Amygdala (tissue), 56 donors: ENCODE measurements at regions not wholly inside any gene's neighbourhood (a gene's known extent, or its start where the extent isn't known, plus 50 kb on each side); places are given as distances from the start of the nearest gene placed in this dataset.

Source experiments
- DNase-seq, 56 donors: peaks; one replicate each; lab custom pipeline; 2025; lab: John Stamatoyannopoulos, UW

DNA sequence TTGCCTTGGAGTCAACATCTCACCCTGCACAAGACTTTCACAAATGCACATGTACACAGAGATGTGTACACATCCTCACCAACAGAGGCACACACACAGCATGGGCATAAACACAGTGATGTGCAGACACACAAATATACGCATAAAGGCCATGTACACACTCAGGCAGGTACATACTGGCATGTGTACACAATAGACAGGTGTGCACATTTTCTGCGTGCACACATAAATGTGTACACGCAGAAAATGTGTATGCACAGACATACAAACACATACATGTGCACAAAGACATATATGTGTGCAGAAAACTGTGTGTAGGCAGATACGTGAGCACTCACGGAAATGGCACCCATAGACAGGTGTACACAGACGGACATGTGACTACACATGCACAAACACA, 85.3 kb upstream of the ZBTB40 start:
- DNase-seq, result no peak

DNA sequence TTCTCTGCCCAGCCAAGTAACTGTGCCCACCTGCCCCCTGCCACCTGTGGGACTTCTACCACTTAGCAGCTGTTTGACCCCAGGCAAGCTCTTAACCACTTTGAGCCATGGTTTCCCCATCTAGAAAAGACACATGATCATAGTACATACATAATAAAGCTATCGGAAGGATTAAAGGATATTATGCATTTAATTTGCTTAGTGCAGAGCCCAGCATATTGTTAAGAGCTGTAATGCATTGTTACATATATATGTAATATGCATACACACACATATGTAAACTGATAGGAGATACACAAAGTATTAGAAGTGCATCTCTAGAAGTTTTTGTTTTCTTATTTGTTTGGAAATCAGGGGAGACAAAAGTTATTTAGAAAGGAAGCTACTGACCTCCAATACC, 83.5 kb upstream of the ZBTB40 start:
- no peak for DNase-seq

DNA sequence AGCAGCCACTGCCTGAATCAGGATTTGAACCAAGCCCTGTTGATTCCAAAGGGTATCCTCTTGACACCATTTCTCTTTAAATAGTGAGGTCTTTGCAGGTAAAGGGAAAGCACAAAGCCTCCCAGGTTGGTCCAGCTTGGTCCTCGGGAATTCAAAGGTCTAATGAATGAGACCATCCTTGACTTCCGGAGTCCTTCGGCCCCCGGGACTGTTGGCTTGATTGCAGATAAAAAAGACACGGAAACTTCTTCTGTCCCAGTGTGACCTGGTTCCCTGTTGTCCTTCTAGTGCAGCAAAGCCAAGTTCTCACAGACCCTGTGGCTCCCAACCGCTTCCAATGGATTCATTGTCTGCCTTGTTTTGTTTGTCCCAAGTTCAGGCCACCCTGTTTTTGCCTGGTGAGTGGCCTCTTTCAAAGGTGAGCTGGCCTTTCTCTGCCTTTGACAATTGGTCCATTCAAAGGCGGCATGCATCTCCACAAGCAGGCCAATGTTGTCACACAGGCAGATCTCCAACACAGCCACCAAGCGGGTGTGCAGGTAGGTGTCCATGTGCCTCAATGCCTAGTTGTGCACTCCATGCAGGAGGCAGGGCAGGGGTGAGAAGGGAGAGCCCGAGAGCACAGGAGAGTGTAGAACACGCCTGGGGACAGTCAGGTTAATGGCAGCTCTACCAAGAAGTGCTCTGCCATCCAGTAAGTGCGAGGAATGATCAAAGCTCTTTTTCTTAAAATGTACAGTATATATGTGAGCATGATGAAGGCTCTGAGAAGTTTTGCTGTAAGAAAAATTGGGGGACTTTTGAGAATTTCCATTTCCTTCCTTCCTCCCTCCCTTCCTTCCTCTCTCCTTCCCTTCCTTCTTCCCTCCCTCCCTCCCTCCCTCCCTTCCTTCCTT, 82.1 kb upstream of the ZBTB40 start:
- no peak for DNase-seq

DNA sequence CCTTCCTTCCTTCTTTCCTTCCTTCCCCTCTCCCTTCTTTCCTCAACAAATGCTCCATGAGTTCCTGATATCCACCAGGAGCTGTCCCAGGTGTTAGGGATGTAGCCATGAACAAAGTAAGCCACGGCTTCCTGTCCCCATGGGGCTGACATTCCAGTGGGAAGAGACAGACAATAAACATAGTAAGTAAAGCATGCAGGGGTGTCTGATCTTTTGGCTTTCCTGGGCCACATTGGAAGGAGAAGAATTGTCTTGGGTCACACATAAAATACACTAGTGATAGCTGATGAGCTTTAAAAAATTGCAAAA, 81.5 kb upstream of the ZBTB40 start:
- no peak for DNase-seq

DNA sequence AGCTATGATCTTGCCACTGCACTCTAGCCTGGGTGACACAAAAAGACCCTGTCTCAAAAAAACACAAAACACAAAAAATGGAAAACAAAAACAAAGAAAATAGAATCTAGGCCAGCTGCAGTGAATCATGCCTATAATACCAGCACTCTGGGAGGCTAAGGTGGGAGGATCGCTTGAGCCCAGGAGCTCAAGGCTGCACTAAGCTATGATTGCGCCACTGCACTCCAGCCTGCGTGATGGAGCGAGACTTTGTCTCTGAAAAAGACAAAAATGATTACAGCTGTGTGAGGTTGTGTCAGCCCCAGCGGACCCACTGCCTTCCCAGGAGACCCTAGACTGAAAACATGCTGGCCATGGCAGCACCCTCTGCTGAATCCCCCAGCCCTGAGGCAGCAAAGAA, 80.2 kb upstream of the ZBTB40 start:
- no peak for DNase-seq

DNA sequence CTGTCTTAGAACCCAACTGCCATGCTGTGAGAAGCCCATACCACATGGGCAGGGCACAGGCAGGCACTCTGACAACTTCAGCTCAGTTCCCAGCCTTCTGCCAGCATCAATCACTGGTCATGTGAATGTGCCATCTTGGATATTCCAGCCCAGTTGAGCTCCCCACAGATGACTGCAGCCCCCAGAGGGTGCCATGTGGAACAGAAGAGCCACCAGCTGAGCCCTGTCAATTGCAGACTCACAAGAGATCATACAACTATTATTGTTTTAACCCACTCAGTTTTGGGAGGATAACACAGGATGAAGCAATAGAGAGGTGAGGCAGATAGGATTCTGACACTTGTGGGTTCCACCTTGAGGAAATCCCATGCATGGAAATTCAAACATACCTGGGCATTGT, 78.4 kb upstream of the ZBTB40 start:
- DNase-seq, result no peak

DNA sequence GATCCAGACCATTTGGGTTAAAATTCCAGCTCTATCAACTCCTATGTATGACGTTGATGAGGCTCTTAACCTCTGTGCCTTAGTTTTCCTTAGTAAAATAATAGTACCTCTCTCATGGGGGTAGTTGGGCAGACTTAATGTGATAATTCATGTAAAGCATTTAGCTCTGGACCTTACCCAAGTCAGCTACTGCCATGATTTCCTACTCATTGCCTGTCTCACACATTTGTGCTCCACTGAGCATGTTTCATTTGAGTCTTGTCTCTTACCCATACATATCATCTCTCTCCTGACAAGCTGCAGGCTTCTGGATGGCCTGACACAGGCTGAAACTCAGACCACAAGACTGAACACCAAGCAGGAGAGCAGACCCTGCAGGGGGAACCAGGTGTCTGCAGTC, 77.7 kb upstream of the ZBTB40 start:
- DNase-seq, result no peak

DNA sequence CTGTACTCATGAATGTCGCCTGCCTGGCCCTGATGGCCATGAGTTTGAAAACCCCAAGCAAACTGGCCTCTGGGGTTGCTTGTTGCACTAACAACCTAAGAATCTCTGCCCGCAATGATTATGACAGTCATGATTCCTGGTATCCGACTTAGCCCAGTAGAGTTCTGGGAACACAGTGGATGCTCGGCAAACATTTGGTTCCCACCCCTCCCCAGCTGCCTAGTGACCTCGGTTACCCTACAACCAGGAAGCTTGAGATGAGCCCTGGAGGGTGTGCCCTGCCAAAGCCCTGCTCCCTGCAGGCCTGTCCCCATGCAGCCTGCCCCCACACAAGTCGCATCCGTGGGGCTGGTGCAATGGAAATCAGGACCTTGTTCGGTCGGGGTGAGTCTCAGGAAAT, 76.0 kb upstream of the ZBTB40 start:
- DNase-seq, result no peak

DNA sequence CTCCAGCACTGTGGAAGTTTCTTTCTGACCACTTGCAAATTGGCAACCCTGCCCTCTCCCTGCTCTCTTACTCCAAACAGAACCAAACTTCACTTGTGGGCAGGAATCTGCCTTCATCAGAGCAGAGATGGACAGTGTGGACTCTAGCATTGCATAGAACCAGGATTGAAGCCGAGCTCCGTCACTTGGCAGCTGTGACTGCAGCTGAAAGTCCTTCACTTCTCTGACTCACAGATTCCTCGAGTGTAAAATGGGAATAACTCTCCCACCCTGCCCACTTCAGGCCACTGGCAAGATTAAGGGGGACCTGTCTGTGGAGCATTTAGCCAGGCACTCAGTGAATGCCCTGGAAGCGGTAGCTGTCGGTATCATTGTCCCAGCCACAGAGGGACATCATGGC, 75.7 kb upstream of the ZBTB40 start:
- no peak for DNase-seq

DNA sequence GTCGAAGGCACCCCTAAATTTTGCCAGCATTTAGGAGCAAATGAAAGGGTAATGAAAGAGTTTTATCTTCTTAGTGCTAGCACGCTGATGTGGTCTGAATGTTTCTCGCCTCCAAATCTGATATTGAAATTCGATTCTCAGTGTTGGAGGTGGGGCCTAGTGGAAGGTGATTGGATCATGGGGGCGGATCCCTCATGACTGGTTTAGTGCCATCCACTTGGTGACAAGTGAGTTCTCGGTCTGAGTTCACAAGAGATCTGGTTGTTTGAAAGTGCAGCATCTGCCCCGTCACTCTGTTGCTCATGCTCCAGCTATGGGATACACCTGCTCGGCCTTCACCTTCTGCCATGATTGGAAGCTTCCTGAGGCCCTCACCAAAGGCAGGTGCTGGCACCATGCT, 75.1 kb upstream of the ZBTB40 start:
- DNase-seq, result no peak

DNA sequence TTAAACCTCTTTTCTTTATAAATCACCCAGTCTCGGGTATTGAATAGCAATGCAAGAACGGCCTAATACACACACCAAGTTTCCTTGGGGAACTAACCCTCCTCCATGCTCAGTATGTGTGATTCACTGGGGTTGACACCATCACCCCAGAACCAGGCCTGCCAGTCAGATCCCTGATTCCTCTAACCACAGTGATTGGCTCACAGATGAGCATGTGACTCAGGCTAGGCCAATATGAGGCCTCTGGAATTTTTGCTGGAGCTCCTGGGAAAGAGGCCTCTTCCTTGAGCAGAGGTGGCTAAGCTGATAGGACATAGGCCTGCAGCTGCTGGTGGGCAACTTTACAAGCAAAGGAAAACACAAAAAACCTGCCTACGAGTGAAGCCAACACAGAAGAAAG, 74.7 kb upstream of the ZBTB40 start:
- no peak for DNase-seq

DNA sequence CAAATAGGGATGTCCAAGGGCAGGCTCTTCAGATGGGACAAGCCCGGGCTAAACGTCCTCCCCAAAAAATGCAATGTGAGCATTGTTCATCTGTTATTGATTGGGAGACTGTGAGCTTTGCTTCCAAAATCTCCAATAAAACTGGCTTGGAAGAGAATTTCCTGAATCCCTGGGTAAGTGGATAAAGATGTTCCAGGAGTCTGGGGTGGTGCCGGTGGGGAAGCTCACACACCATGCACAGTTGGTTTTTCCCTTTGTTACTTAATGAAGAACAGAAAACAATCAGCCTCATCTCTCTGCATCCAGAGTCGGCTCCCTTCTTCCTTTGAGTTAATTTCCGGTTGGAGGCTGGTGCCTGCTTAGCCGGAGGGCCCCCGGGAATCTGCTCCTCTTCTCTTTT, 72.1 kb upstream of the ZBTB40 start:
- no peak for DNase-seq

DNA sequence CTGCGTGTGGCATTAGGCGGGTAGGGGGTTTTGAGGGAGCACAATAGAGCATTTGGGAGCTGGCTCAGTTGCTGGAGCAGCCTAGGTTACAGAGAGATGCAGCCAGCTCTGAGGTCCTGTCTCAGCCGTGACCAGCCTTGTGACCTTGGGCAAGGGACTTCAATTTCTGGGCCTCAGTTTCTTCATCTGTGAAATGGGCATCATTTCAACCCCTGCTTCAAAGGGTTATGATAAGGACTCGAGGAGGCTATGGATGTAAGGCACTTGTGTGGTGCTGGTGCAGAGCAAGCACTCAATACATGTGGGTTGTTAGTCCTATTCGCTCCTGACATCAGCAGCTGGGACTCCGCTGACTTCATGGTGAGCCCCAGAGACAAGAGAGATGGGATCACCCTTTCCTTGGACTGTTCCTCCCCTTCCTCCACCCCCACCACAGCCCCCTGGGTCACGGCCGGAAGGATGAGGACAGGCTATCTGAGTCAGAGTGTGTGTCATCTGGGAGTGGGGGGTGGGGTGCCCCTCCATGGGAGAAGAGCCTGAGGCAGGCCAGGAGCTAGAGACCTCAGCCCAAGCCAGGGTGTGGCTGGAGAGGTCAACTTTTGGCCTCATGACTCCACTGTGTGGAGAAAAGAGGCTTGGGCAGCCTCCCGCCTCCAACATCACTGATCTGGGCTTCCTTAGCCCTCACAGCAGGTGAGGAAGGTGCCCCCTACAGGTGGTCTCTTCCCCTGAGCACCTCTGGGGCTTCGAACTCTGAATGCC, 71.4 kb upstream of the ZBTB40 start:
- DNase-seq, result no peak

DNA sequence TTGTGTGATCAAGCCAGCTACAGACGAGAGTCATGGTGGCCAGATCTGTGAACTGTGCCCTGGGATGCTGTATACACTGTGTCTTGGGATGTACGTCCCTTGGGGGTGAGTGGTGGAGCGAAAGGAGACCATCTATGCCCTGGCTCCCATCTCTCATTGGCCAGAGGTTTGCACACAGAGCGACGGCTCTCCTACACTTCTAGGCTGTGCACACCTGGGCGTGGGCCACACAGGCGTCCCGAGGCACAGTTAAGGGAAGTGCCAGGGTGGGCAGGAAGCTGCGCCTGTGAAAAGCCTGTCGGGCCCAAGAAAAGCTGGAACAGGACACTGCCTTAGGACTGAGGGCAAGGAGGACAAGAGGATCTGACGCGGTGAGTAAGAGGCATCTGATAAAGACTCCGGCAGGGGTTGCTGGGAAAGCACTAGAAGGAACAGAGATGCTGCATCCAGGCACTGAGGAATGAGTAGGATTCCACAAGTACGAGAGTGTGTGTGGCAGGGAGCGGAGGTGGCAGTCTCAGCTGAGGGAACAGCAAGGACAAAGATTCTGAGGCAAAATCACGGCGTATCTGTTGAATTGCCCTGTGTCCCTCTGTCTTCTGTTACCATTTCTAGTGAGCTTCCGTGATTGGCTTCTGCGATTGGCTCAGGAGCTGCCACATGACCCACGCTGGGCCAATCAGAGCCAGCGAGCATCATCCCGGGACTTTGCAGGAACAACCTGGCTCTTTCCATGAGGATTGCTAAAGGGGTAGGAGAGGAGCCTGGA, 67.9 kb upstream of the ZBTB40 start:
- DNase-seq, result peak in 1 of 56 donors; percentile 3

DNA sequence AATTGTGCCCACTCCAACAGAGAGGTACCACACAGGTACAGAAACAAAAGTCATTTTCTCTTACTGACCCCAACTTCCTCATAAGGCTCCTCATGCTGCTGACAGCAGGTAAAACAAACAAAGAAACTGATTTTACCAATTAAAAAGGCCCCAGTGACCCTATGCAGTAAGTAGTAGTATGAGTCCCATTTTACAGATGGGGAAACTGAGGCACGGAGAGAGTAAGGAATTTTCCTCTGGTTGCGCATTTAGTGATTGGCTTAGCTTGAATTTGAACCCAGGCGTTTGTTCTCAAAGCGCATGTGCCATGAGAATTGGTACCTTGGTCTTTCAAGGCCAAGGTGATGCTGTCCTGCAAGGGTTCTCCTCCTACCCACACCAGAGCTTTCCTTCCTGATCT, 66.1 kb upstream of the ZBTB40 start:
- no peak for DNase-seq

DNA sequence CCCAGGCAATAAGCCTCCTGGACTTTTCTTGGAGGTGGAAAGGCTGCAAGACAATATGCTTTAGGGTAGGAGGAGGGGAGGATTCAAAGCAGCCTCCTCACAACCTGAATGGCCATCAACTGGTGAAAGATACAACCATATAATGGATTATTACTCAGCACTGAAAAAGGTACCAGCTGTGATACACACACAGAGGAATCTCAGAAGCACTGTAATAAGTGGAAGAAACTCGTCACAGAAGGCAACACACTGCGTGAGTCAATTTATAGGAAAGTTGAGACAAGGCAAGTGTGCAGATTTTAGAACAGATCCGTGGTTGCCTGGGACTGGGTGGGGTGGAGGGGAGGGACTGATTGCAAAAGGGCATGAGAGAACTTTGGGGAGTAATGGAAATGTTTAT, 64.9 kb upstream of the ZBTB40 start:
- DNase-seq, result no peak

DNA sequence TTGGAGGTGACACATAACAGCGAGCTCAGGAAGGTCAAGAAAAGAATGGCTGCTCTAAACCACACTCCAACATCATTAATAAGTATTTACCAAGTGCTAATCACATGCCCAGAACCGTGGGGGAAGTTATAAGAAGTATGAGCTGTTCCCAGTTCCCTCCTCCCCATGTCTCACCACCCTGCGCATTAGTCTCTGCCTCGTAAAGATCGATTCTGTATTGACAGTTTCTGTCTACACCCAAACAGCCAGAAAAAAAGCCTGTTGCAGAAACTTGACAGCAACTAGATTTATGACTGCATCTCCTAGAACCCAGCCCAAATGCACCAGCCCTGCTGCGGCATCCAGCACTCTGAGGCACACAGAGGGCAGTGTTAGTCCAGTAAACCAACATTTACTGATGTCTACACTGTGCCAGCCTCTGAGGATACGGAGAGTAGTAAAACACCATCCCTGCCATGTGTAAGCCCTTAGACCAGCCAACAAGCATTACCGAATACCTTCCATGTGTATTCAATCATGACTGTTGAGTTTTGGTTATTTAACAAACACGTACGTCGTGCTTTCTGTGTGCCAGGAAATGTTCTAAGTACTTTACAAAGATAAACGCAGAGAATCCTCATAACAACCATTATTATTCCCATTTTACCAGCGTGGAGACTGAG, 63.6 kb upstream of the ZBTB40 start:
- DNase-seq, result no peak

DNA sequence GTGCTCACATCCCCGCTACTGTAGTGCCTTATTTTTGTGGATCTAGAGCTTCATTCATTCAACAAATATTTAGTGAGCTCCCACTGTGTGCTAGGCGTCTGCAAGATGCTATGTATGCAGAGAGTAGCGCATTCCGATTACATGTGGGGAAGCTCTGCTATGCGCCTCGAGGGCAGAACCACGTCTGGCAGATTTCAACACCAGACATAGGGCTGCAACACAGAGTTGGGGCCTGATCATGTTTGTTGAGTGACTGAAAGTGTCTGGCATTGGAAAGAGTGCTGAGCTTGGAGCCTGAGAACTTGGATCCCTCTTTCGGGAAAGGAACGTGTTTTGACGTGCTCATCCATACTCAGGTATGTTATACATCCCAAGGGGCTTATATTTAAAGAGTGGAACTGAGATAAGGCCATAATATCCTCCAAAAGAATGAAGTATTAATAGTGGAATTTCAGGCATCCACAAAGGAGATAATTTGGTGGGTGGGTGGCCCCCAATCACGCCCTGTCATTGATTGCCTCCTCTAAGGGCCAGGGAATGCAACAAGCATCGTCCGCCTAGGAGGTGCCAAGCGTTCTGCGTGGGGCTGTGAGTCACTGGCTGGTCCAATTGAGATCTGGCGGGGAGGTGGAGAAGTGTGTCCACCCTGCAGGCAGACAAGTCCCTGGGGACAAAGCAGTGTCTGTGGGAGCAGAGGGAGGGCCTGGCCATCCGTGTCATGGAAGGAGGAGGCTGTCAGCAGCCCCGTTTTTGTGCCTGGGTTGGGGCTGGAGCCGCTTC, 62.8 kb upstream of the ZBTB40 start:
- no peak for DNase-seq

DNA sequence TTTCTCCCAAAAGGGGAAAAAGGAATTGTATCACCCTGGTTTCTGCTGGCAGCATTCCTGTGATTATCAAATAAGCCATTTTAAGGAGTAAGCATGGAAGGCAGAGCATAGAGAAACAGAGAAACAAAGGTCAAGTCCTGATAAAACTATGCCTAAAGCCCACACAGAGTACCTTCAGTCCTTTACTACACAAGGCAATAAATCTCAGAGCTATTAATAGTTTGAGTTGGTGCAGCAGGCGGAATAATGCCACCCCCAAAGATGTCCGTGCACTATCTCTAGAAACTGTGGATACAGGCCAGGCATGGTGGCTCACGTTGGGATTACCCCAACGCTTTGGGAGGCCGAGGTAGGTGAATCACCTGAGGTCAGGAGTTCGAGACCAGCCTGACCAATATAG, 58.1 kb upstream of the ZBTB40 start:
- DNase-seq, result no peak
